H9 (cell line): ENCODE measurements at regions not wholly inside any gene's neighbourhood (a gene's known extent, or its start where the extent isn't known, plus 50 kb on each side); places are given as distances from the start of the nearest gene placed in this dataset.

Experiments used
- DNase-seq: peaks from one replicate; pipeline ENCODE4 v3.0.0-alpha.2; 2017
- H2AFZ ChIP-seq: one replicate; pipeline ENCODE4 v1.6.1; 2013; ENCODE audit warnings: mild to moderate bottlenecking, low read length, control low read depth, moderate library complexity
- H2AK5ac ChIP-seq: 2 replicates; pipeline ENCODE4 v1.6.1; 2013; ENCODE audit warnings: low read length, control low read depth, mixed read lengths; ENCODE audit not compliant: insufficient read length
- H2BK120ac ChIP-seq: one replicate; pipeline ENCODE4 v1.6.1; 2013; ENCODE audit warnings: low read depth, mild to moderate bottlenecking, low read length, control low read depth, inconsistent platforms; ENCODE audit not compliant: poor library complexity, severe bottlenecking
- H2BK12ac ChIP-seq: 2 replicates; pipeline ENCODE4 v1.6.1; 2013; ENCODE audit warnings: low read length, control low read depth, mixed read lengths, low read depth; ENCODE audit not compliant: insufficient read length
- H2BK15ac ChIP-seq: 2 replicates; pipeline ENCODE4 v1.6.1; 2013; ENCODE audit warnings: low read depth, low read length, control low read depth
- H2BK20ac ChIP-seq: one replicate; pipeline ENCODE4 v1.6.1; 2013; ENCODE audit warnings: low read depth, mild to moderate bottlenecking, low read length, control low read depth, inconsistent platforms; ENCODE audit not compliant: poor library complexity, severe bottlenecking
- H2BK5ac ChIP-seq: 2 replicates; pipeline ENCODE4 v1.6.1; 2013; ENCODE audit warnings: low read length, control low read depth, mixed read lengths; ENCODE audit not compliant: insufficient read length
- H3K14ac ChIP-seq: 2 replicates; pipeline ENCODE4 v1.6.1; 2013; ENCODE audit warnings: low read length, control low read depth; ENCODE audit not compliant: insufficient read depth
- H3K18ac ChIP-seq: 2 replicates; pipeline ENCODE4 v1.6.1; 2013; ENCODE audit warnings: low read depth, mild to moderate bottlenecking, mixed read lengths, low read length, control low read depth; ENCODE audit not compliant: insufficient read length
- H3K23ac ChIP-seq: 2 replicates; pipeline ENCODE4 v1.6.1; 2013; ENCODE audit warnings: low read length, control low read depth, mixed read lengths, low read depth; ENCODE audit not compliant: insufficient read length
- H3K23me2 ChIP-seq: 2 replicates; pipeline ENCODE4 v1.6.1; 2013; ENCODE audit warnings: low read depth, mild to moderate bottlenecking, mixed read lengths, low read length, control low read depth; ENCODE audit not compliant: insufficient read length, poor library complexity, severe bottlenecking
- H3K27ac ChIP-seq: 2 replicates; pipeline ENCODE4 v1.5.1; 2013; ENCODE audit warnings: low read length, control low read depth, mixed read lengths, low read depth; ENCODE audit not compliant: insufficient read length
- H3K27me3 ChIP-seq: 2 replicates; pipeline ENCODE4 v1.6.1; 2013; ENCODE audit warnings: low read length, control low read depth, inconsistent platforms; ENCODE audit not compliant: insufficient read depth
- H3K4ac ChIP-seq: 2 replicates; pipeline ENCODE4 v1.6.1; 2013; ENCODE audit warnings: low read depth, mild to moderate bottlenecking, control low read depth, inconsistent platforms, low read length, moderate library complexity
- H3K4me1 ChIP-seq: 2 replicates; pipeline ENCODE4 v1.6.1; 2013; ENCODE audit warnings: low read length, control low read depth, inconsistent platforms; ENCODE audit not compliant: insufficient read depth
- H3K4me2 ChIP-seq: 2 replicates; pipeline ENCODE4 v1.6.1; 2013; ENCODE audit warnings: low read length, control low read depth, mixed read lengths; ENCODE audit not compliant: insufficient read length, insufficient read depth
- H3K56ac ChIP-seq: 2 replicates; pipeline ENCODE4 v1.6.1; 2013; ENCODE audit warnings: low read depth, mild to moderate bottlenecking, mixed read lengths, low read length, control low read depth; ENCODE audit not compliant: insufficient read length
- H3K79me1 ChIP-seq: 2 replicates; pipeline ENCODE4 v1.6.1; 2013; ENCODE audit warnings: low read depth, mild to moderate bottlenecking, moderate library complexity, low read length, control low read depth, inconsistent platforms; ENCODE audit not compliant: insufficient read depth, poor library complexity, severe bottlenecking
- H3K79me2 ChIP-seq: 2 replicates; pipeline ENCODE4 v1.6.1; 2013; ENCODE audit warnings: low read length, control low read depth, inconsistent platforms; ENCODE audit not compliant: insufficient read depth
- H3K9ac ChIP-seq: 2 replicates; pipeline ENCODE4 v1.6.1; 2013; ENCODE audit warnings: low read length, control low read depth, mixed read lengths; ENCODE audit not compliant: insufficient read length; ENCODE audit errors: extremely low read depth
- H3K9me3 ChIP-seq: one replicate; pipeline ENCODE4 v1.6.1; 2013; ENCODE audit warnings: low read depth, low read length, inconsistent platforms; ENCODE audit not compliant: control insufficient read depth
- H3T11ph ChIP-seq: one replicate; pipeline ENCODE4 v1.6.1; 2013; ENCODE audit warnings: mild to moderate bottlenecking, low read length, control low read depth, inconsistent platforms
- H4K20me1 ChIP-seq: one replicate; pipeline ENCODE4 v1.6.1; 2013; ENCODE audit not compliant: control insufficient read depth, insufficient read length, insufficient read depth
- H4K5ac ChIP-seq: 2 replicates; pipeline ENCODE4 v1.6.1; 2013; ENCODE audit warnings: low read depth, mild to moderate bottlenecking, mixed read lengths, low read length, control low read depth; ENCODE audit not compliant: insufficient read length
- H4K8ac ChIP-seq: replicated peaks from 2 replicates; pipeline ENCODE4 v1.6.1; 2013; ENCODE audit warnings: low read length, control low read depth, mixed read lengths, low read depth; ENCODE audit not compliant: insufficient read length
- H4K91ac ChIP-seq: 2 replicates; pipeline ENCODE4 v1.6.1; 2013; ENCODE audit warnings: low read depth, mild to moderate bottlenecking, moderate library complexity, mixed read lengths, low read length, control low read depth; ENCODE audit not compliant: insufficient read length
- H3K27ac Mint-ChIP-seq, 3 experiments: 2 replicates in 2 of 3; 3 replicates in 1 of 3; pipeline ENCODE4 v1.8.0; 2020 to 2021; ENCODE audit warnings: mixed read lengths in 3 of 3, mild to moderate bottlenecking in 1 of 3, moderate library complexity in 1 of 3
- H3K27me3 Mint-ChIP-seq: 2 replicates; pipeline ENCODE4 v1.8.0; 2021; ENCODE audit warnings: low read depth, mild to moderate bottlenecking, moderate library complexity, mixed read lengths
- H3K36me3 Mint-ChIP-seq, 3 experiments: 2 replicates in 2 of 3; 3 replicates in 1 of 3; pipeline ENCODE4 v1.8.0; 2020 to 2021; ENCODE audit warnings: low read depth in 3 of 3, mixed read lengths in 3 of 3; ENCODE audit not compliant: insufficient read depth in 1 of 3
- H3K4me1 Mint-ChIP-seq, 2 experiments: 2 replicates each; pipeline ENCODE4 v1.8.0; 2020; ENCODE audit warnings: mixed read lengths in 2 of 2
- H3K4me3 Mint-ChIP-seq, 2 experiments: 2 replicates in 1 of 2; 3 replicates in 1 of 2; pipeline ENCODE4 v1.8.0; 2020 to 2021; ENCODE audit warnings: mild to moderate bottlenecking in 2 of 2, mixed read lengths in 2 of 2, moderate library complexity in 1 of 2
- H3K9me3 Mint-ChIP-seq, 2 experiments: 2 replicates in 1 of 2; 3 replicates in 1 of 2; pipeline ENCODE4 v1.8.0; 2020; ENCODE audit warnings: mild to moderate bottlenecking in 2 of 2, mixed read lengths in 2 of 2, moderate library complexity in 1 of 2
- WGBS: extraction: QIAGEN DNeasy Blood & Tissue Kit; methylation state at CpG from one replicate; pipeline ENCODE4 v1.1.7; 2013; ENCODE audit warnings: missing lambda C conversion rate, low lambda C conversion rate, mixed read lengths; ENCODE audit not compliant: insufficient read length; ENCODE audit errors: extremely low coverage; 5-methylcytosine and 5-hydroxymethylcytosine counted together
- TF ChIP-seq, protein P1 (sequence below): fragments of 200-600 bp; sonication (generic); conservative IDR thresholded peaks from 3 replicates; pipeline ENCODE4 v1.8.0; 2021; ENCODE audit warnings: antibody characterized with exemption, mild to moderate bottlenecking

DNA sequence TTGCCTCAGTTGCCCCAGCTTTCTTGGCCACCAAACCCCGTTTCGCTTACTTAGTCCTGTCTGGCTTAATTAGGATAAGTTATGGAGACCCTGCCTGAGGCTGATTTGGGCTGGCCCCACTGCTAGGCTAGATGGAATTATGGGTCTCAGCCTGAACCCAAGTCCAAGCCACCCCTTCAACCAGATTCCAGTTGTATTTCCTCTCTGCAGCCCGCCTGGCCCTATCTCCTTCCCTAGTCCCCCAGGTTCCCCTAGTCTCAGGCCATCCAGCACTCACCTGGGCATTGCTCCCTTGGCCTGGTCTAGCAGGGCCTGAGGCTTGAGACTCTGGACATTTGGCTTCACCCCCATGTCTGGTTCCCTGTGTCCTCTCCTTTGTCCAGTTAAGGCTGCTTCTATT is 111.7 kb upstream of the IPO9 start:
- H3K9ac ChIP-seq = no peak overlapping the region
- Mint-ChIP-seq H3K9me3 (no peaks in the 10 kb centered on the region), H3K36me3 (peaks cover 0 to 13% (median 11%) of the 10 kb centered on the region in 3 experiments; a peak in 3 of 7 replicates), H3K27me3 (peaks cover 2% of the 10 kb centered on the region; the same call in 1 of the 2 replicates), H3K4me3 (no peak overlapping the region), H3K4me1 (peaks cover 43 to 50% of the 10 kb centered on the region in 2 experiments), H3K27ac (peak overlapping the region in 1 of 3 experiments; percentile 28; a peak in 1 of 7 replicates)
- no peaks in the 10 kb centered on the region for H3K23me2 ChIP-seq
- no peaks in the 10 kb centered on the region for H3K9me3 ChIP-seq
- H2BK15ac ChIP-seq = no peak overlapping the region
- H3K27me3 ChIP-seq = no peaks in the 10 kb centered on the region
- no peak overlapping the region for H3K4ac ChIP-seq
- no peak overlapping the region for H2AFZ ChIP-seq
- H3K18ac ChIP-seq = no peak overlapping the region
- H2AK5ac ChIP-seq = no peak overlapping the region
- no peak overlapping the region for H4K91ac ChIP-seq
- no peak overlapping the region for H2BK120ac ChIP-seq
- no peaks in the 10 kb centered on the region for H3K4me1 ChIP-seq
- H2BK20ac ChIP-seq = no peak overlapping the region
- peaks cover 2% of the 10 kb centered on the region for H4K20me1 ChIP-seq
- H4K5ac ChIP-seq = no peak overlapping the region
- WGBS = no CpG with 5 or more reads among the region's 3 CpGs
- no peak overlapping the region for H3T11ph ChIP-seq
- no peak overlapping the region for H3K56ac ChIP-seq
- DNase-seq = no peak
- TF ChIP-seq, protein P1, sequence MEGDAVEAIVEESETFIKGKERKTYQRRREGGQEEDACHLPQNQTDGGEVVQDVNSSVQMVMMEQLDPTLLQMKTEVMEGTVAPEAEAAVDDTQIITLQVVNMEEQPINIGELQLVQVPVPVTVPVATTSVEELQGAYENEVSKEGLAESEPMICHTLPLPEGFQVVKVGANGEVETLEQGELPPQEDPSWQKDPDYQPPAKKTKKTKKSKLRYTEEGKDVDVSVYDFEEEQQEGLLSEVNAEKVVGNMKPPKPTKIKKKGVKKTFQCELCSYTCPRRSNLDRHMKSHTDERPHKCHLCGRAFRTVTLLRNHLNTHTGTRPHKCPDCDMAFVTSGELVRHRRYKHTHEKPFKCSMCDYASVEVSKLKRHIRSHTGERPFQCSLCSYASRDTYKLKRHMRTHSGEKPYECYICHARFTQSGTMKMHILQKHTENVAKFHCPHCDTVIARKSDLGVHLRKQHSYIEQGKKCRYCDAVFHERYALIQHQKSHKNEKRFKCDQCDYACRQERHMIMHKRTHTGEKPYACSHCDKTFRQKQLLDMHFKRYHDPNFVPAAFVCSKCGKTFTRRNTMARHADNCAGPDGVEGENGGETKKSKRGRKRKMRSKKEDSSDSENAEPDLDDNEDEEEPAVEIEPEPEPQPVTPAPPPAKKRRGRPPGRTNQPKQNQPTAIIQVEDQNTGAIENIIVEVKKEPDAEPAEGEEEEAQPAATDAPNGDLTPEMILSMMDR = no peak
- no peak overlapping the region for H2BK12ac ChIP-seq
- no peak overlapping the region for H3K27ac ChIP-seq
- no peak overlapping the region for H3K23ac ChIP-seq
- H3K79me1 ChIP-seq = no peaks in the 10 kb centered on the region
- H2BK5ac ChIP-seq = no peak overlapping the region
- H3K4me2 ChIP-seq = no peak overlapping the region
- no peak overlapping the region for H3K14ac ChIP-seq
- H4K8ac ChIP-seq = no peak overlapping the region
- no peaks in the 10 kb centered on the region for H3K79me2 ChIP-seq
